ENCODE measurements at regions not wholly inside any gene's neighbourhood (a gene's known extent, or its start where the extent isn't known, plus 50 kb on each side); places are given as distances from the start of the nearest gene placed in this dataset.
A peak's percentile ranks its signal among the peaks of the same experiment; 100 is the strongest.
"Not testable (repeated sequence)": the region's sequence is repeated elsewhere in the genome, so short reads cannot be mapped to it uniquely, and the experiment has no call there.

DNA sequence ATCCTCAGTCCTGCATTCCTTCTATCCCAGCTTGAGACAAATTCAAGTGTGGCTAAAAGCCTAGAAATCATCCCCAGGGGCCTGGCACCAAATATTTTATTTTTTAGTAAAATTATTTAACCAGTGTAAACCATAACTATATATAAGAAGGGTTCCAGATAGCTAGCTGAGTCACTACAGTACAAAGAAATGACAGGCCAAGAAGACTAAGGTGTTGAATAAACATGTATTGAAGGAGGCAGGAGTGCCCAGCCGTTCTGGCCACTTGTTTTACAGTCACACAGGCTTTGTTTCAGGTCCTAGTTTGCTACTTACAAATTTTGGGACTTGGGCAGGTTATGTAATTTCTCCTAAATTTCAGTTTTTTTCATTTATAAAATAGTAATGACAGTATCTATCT lies 225.9 kb upstream of the PITX2 start:
- DNase-seq (ENCODE audit: low spot score), result no peak

DNA sequence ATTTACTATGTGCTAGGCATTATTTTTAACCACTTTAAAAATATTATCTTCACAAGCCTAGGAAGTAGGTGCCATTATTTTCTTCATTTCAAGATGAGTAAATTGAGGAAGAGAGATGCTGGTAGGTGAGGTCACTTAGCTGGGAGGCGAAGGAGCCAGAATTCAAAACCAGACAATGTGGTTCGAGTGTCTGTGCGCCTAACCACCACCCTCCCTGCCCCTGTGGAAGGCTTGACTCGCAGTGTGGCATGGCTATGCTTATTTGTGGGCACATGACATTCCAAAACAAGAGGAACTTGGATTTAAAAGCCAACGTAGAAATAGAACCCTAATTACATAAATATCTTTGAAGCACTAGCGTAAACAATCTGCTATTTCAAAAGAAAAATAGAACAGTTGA lies 226.6 kb upstream of the PITX2 start:
- DNase-seq (ENCODE audit: low spot score), result no peak

GRCh38 chr4:110850461-110851442 lies 227.9 kb upstream of the PITX2 start:
- DNase-seq (ENCODE audit: low spot score), result no peak

GRCh38 chr4:110851989-110852388 lies 229.1 kb upstream of the PITX2 start:
- no peak for DNase-seq (ENCODE audit: low spot score)

- no peak for DNase-seq (ENCODE audit: low spot score)
These were observed 229.9 kb upstream of the PITX2 start for GRCh38 chr4:110852793-110853192.

- DNase-seq (ENCODE audit: low spot score), result no peak
These were observed 230.4 kb upstream of the PITX2 start for GRCh38 chr4:110853242-110853641.

DNA sequence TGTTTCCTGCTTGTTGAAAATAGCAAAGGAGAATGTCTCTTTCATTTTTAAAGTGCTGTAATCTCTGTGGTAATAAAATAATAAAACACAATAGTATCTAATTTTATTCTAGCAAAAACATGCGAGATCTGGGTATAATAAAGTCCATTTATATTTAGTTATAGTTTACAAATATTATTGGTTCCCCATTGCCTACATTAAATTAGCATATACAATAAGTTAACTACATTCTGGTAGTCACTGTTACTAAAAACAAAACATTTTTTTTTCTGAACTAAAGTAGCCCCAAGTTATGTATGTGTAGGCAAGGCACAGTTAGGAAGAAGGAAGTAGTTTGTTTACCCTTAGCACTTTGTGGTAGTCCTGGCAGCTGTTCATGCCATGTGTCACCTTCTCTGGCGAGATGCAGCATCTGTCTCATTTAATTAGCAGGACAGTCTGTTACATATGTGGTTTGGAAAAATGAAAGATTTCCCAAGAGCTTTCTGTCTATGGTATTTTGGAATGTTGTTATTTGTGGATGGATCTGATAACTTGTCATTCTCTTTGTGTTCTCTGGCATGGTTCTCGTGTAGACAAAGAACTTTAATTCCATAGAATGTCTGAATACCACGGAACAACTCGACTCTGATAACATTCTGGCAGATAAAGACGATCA lies 231.3 kb upstream of the PITX2 start:
- DNase-seq (ENCODE audit: low spot score), result peak; percentile 34

DNA sequence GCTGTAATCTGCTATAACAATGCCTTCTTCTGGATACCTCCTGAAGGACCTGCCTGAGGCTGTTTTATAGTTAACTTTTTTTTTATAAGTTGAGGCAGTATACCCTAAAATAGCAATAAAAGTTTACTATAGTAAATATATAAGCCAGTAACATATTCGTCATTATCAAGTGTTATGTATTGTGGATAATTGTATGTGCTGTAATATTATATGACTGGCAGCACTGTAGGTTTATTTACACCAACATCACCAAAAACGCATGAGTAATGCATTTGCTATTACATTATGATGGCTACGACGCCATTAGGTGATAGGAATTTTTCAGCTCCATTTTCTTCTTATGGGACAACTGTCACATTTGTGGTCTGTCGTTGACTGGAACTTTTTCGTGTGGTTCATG lies 237.2 kb upstream of the PITX2 start:
- DNase-seq (ENCODE audit: low spot score), result no peak

DNA sequence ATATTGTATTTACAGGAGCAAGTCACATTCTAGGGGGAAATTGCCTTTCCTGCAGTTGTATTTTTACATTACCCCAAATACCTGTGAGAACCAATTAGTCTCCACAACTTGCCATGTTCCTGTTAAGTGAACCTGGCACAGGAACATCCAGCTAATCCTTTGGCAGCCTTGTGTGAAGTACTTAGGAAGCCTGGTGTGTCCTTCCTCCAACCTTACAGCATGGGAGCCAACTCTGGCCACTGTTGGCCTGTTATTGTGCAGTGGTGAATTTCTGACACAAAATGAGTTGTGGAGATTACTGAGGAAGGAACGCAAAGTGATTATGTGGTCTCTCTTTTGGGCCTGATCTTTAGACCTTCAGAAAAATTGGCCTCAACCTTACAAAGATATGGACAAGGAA lies 238.0 kb upstream of the PITX2 start:
- DNase-seq (ENCODE audit: low spot score), result no peak

GRCh38 chr4:110865611-110866259 lies 242.9 kb upstream of the PITX2 start:
- no peak for DNase-seq (ENCODE audit: low spot score)

DNA sequence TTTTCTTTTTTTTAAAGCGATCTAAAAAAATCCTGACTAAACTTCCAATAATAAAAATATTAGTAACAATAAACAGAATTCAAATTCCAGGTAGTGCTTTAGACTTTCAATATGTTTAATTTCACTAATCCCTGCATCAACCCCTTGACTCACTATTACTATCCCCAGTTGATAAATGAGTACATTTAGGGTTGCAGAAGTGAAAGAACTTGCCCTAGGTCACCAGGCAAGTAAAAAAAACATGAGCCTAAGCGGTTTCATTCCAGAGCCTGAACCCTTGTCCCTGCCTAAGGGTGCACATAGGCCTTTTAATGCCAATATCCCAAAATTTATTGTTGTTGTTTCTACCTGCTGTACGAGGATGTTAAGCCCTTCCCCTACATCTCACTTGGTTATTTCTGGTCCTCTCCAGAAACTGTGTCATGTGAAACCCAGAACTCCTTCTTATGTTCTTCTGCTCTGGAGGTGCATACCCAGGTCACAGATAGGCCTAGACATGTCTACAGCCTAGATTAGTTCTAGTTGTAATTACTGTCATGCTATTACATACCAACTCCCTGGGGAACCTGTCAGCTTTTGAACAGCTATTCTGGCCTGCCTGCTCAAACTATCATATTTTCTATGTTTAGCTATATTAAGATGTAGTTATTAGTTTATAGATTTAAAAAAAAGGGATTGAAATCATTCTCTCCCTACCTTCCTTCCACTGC lies 244.5 kb upstream of the PITX2 start:
- peak; percentile 11 for DNase-seq (ENCODE audit: low spot score)

DNA sequence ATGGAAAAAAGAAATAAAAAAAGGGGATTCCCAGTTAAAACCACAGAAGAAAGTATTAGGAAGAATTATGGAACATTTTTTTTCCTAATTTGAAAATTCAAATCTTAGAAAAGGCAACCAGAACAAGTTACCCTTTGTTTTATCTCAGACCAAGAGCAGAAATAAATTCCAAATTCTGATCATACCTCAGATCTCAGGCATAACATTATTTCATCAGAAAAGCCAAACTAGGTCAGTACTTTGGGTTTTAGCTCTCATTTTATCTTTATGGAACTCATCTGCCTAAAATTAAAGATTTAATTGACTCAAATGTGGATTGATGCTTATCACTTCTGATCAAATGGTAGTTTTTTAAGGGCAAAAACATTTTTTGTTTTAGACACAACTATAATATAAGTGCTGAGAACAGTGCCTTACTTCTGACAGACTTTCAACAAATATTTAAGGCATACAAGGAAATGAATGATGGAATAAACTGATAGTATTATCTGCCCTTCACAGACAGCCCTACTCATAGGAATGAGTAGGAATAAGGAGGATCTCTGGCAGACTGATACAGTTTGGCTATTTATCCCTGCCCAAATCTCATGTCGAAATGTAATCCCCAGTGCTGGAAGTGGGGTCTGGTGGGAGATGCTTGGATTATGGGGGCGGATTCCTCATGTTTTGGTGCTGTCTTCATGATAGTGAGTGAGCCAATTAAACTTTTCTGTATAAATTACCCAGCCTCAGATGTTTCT lies 245.3 kb upstream of the PITX2 start:
- no peak for DNase-seq (ENCODE audit: low spot score)

DNA sequence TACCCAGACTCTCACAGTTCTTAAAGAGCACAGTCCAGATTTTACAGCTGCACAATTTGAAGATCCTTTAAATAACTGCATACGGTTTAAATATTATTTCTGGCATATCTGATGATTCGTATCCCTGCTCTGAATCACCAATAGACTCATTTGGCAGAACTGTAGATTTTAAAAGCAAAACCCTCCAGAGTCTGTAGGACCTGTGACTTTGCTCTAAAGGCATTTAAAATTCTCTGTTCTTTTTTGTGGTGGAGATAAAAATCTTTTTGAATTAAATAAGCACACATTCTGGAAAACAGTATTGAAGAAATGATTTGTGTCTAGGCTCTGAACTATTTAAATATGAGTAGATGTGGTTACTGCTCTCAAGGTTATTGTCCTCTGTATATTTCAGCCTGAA lies 246.2 kb upstream of the PITX2 start:
- no peak for DNase-seq (ENCODE audit: low spot score)

GRCh38 chr4:110869862-110870572 lies 247.1 kb upstream of the PITX2 start:
- peak; percentile 55 for DNase-seq (ENCODE audit: low spot score)

DNA sequence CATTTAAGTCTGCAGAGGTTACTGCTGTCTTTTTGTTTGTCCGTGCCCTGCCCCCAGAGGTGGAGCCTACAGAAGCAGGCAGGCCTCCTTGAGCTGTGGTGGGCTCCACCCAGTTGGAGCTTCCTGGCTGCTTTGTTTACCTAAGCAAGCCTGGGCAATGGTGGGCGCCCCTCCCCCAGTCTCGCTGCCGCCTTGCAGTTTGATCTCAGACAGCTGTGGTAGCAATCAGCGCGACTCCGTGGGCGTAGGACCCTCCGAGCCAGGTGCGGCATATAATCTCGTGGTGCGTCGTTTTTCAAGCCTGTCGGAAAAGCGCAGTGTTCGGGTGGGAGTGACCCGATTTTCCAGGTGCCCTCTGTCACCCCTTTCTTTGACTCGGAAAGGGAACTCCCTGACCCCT lies 253.3 kb upstream of the PITX2 start:
- DNase-seq (ENCODE audit: low spot score), result not testable (repeated sequence)

DNA sequence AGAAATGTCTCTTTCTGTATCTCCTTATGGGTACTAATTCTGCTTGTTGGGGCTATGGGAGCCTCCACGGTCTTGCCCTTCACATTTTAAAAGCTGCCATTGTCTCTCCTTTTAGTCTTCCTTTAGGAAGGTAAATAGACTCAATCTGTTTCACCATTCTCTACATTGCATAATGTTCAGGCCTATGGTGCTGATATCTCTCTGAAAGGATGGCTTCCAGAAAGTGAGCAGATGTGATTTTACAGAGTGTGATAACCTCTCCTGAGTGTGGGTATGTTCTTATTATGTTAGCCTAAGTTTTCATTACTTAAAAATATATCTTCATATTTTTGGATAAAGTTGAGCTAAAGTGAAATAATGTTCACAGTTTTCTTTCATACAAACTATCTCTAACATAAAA lies 254.0 kb upstream of the PITX2 start:
- DNase-seq (ENCODE audit: low spot score), result no peak

GRCh38 chr4:110877778-110878370 lies 255.0 kb upstream of the PITX2 start:
- no peak for DNase-seq (ENCODE audit: low spot score)

DNA sequence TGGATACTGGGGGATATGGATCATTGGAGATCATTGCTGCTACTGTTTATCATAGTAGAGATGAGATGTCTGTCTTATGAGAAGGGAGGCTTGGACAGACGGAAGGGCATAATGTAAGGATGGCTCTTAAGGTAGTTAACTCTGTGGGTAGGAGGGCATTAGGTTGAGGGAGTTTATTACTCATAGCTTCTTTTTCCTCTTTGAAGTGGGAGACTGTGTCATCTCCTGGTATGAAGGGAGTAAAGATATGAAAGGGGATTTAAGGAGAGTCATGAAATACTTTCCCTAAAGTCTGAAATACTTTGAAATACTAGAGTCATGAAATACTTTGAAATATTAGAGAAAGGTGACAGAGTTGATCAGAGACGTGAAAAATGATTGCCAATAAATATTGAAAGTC lies 255.5 kb upstream of the PITX2 start:
- no peak for DNase-seq (ENCODE audit: low spot score)

- no peak for DNase-seq (ENCODE audit: low spot score)
These were observed 256.1 kb upstream of the PITX2 start for GRCh38 chr4:110878956-110879355.

DNA sequence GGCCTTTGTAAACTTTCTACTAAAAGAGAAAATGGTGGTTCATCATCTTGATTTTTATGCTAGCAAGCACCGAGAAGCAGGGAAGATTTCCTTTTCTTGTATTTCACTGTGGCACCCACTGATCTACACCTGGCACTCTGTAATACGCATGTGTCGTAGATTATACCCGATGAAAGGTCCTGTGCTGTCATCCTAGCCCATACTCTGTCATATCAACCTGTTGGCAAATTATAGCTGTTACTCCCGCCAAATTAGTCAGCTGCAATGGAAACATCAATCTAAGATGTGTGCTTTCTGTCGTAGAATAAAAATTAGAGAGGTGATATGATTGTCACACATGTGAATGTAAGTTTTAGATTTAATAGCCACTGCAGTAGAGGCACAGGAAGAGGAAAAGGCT lies 263.4 kb upstream of the PITX2 start:
- no peak for DNase-seq (ENCODE audit: low spot score)

DNA sequence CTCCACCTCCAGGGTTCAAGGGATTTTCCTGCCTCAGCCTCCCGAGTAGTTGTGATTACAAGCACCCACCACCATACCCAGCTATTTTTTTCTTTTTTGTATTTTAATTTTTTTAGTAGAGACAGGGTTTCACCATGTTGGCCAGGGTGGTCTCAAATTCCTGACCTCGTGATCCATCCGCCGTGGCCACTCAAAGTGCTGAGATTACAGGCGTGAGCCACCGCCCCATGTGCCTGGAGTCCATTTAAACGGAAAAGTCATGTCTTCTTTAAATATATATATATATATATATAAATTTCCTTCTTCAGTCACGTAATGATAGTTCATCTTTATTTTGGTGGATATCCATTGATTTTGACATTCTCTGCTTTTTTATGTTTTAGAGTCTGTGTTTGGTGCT lies 264.0 kb upstream of the PITX2 start:
- DNase-seq (ENCODE audit: low spot score), result no peak

All from NAMALWA (cell line).